ENCODE measurements at regions not wholly inside any gene's neighbourhood (a gene's known extent, or its start where the extent isn't known, plus 50 kb on each side); places are given as distances from the start of the nearest gene placed in this dataset.
"Not testable (repeated sequence)": the region's sequence is repeated elsewhere in the genome, so short reads cannot be mapped to it uniquely, and the experiment has no call there.

DNA sequence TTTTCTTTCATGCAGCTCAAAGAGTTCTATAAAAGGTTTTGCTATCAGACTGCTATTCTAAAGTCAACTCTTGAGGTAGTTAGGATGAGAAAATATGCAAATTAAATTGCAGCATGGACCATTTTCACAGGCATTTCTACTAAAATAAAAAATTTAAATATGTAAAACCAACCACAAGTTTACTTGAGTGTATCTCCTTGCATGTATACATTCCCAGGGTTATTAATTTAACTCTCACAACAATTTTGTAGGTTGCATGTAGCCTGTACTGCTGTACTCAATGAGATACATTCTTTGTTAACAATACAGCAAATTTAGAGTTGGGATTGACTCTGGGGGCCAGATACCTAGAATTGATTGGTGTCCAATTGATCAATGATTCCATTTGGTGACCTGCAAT is 265.8 kb downstream of the MED10 start:
- intact Hi-C loops (cut with micrococcal nuclease), result no loop called here

DNA sequence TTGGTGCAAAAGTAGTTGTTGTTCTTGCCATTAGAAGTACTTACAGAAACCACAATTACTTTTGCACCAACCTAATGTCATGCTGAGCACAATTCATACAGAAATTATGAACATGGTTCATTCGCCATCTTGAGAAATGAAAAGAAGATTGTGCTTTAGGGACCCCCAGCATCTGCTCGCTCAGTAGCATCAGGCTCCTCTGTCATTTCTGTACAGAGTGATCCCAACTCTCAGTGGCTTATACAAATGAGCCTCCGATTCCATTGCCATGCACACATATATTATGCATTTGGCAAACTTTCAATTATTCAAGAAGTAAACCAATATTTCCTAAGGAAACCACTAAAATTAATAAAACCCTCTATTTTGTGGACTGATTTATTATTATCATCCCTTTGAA is 266.2 kb downstream of the MED10 start:
- intact Hi-C loops (cut with micrococcal nuclease), result no loop called here

DNA sequence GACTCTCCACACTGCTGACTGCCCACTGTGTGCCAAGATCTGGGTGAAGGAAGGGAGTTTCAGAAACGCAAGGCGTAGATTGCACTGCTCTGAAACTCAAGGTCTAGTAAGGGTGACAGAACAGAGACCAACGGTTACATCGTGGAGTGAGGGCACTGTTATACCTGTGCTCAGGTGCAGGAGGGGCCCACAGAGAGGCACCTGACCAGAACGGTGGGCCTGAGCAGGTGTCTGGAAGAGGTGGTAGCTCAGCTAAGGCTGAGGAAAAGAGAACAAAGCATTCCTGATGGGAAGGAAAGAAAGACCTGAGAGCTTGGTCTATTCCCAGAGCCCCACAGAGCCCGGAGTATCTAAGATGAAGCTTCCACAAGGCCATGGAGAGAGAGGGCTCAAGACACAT is 267.2 kb downstream of the MED10 start:
- intact Hi-C loops (cut with micrococcal nuclease), result no loop called here

DNA sequence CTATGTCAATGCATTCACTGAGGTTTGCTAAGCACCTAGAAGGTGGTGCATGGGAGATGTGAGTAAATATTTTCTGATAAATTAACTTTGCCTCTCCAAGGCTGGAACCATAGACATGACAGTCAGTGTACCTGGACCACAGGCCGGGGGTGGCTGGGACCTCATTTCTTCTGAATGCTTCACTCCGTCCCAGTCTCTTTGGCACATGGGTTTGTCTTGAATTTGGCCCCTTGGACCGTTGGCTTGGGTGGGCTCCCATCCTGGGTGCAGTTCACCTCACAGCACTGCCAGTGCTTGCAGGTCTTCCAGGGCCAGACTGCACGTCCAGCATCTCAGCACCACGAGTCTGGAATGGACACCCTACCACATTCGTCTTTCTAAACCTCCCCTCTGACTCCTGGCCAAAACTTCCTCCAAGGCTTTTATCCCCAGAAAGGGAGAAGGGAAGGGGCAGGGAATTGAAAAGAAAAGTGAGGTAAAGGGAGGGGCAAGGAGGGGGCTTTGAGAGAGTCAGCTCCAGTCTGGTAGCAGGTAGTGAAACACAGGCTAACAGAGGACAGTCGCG is 267.8 kb downstream of the MED10 start:
- intact Hi-C loops (cut with micrococcal nuclease), result no loop called here

DNA sequence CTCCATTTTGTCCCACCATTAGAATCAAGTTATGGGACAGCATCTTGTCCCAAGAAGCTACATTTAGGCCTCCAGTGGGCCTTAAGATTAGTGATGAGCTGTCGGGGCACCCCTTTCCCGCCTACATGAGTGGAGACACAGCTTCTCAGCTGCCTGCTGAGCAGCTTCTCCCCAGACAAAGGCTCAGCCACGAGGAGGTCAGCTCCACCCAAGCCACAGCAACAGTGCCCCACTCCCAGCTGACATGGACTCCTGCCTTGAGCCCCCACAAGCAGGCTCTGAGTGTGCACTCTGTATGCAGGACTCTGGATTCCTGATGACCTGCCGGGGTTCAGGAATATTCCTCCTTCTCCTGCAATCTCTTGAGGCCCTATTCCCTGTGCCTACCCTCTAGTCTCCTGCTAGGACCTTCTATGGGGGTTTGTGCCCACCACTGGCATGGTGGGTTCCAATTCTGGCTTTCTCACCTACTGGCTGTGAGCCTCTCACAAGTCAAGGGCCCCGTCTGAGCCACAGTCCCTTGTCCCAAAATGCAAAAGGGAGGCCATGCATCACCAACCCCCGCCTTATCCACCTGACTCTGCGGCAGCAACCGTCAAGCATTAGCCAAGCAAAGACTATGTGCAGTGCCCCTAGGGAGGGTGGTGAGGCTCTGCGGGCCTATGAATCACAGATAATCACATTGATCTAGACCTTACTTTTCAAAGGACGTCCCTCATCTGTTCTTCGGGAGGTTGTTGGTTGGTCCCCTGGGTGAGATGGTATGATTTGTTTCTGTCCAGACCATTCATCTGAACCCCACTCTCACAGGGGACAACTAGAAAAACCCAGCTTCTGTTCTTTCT is 269.1 kb downstream of the MED10 start:
- intact Hi-C loops (cut with micrococcal nuclease), result no loop called here

DNA sequence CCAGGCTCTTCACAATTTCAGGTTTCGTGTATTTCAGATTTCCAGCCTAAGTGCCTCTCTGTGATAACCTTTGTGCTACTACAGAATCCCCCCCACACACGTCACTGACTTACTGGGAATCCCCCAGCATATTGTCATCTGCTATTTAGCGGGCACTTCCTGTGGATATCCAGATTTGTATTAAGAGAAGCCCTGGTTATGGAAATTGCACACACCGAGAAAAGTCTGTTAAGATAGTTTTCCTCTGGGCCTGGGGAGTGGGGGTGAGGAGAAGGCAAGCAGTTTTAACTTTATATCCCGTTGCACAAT is 269.9 kb downstream of the MED10 start:
- intact Hi-C loops (cut with micrococcal nuclease), result no loop called here

DNA sequence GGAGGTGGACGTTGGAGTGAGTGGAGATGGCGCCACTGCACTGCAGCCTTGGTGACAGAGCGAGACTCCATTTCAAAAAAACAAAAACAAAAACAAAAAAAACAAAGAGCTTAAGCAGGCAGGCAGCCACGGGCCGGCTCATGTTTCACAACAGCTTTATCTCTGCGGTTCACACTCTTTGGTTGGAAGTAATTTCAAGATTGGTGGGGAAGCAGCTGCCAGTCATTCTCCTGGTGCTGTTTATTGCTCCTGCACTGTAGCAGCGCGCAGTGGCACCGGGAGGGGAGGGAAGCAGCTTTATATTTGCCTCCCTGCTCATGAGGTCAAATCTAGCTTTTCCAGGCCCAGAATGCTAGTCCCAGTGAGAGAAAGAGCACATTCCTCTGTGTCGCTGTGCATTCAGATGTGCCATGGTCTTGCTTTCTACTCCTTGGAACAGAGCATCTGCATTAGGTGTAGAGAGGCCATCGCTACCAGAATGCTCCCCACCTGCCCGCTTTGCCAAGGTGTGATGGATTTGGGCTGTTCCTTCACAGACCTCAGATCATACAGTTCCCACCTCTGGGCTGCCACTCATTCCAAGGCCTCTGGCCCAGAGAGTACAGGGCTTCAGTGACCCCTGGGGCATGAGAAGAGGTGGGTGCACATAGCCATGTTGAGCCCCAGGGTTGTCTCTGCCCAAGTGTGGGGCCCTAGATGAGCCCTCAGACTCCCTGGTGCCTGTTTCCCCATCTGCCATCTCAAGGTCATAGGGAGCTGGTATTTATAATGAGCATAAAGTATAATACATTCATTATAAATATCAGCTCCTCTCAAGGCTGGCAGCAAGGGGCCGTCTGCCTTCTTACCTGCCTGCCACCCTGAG is 270.4 kb downstream of the MED10 start:
- intact Hi-C loops (cut with micrococcal nuclease), result no loop called here

DNA sequence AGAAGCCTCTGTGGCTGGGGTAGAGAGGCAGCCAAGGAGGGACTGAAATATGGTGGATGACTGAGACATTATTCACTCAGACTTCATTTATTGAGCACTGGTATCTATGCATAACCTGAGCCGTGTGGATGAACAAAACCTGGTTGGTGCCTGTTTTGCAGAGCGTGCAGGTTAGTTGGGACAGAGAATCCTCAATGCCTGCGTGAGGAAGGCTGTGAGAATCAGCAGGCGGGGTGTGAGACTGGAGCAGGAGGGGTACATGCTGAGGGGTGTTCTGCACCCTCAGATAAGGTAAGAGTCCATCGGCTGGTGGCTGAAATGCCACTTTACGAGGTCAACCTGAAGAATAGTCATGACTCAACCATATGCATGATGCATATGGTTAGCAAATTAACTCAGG is 271.6 kb downstream of the MED10 start:
- intact Hi-C loops (cut with micrococcal nuclease), result no loop called here

DNA sequence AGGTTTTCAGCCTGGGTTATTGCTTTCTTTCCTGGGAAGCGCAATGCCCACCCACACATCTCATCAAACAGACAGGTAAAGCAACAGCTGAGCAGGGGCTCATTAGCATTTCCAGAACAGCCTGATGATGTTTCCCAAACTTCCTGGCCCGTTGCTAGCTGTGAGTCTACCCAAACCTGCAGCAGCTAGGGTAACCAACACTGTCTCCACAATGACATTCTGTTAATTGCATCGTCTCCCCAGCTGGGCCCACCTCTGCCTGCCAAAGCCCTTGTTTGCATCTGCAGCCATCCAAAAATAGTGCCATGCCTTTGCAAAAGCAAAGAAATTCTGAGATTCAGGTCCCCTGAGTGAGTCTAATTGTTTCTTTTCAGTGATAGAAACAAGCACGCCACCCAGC is 273.0 kb downstream of the MED10 start:
- intact Hi-C loops (cut with micrococcal nuclease), result no loop called here

DNA sequence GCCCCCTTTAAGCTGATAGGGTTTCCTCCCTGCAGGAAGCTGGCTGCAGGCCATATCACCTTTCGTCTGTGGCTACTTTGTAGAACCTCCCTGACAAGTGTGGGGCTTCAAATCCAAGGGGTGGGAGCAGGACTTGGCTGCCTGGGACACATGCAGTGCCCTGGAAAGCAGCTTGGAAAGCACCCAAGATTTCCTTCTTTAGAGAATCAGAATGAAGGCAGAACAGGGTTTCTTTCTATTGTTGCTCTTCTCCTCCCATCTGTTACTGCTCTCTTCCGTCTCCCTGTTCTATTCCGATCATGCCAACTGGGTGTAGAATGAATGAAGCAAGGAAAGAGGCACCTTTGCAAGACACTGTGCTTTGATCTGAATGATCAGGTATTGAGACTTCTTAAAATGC is 282.2 kb downstream of the MED10 start:
- intact Hi-C loops (cut with micrococcal nuclease), result no loop called here

DNA sequence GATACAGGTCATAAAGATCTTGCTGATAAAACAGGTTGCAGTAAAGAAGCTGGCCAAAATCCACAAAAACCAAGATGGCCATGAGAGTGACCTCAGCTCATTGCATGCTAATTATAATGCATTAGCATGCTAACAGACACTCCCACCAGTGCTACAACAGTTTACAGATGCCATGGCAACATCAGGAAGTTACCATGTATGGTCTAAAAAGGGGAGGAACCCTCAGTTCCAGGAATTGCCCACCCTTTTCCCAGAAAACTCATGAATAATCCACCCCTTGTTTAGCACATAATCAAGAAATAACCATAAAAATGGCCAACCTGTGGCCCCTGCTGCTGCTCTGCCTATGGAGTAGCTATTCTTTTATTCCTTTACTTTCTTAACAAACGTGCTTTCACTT is 284.2 kb downstream of the MED10 start:
- intact Hi-C loops (cut with micrococcal nuclease), result not testable (repeated sequence)

DNA sequence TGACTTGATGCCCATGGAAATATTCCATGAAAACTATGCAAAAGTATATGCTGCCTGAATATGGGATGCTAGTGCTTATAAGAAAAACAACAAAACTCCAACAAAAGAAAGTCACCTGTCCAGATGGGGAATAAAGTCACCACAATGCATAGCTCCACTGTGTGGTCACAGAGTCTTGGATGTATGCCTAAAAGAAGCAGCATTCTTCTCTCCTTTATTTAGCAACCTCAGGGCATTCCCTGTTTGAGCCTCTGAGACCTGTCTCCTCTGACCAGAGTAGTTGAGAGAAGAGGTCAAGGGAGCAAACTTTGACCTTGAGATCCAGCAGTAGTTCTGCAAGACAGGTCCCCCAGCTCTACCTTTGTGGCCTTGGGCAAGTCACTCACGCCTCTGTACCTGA is 287.5 kb downstream of the MED10 start:
- intact Hi-C loops (cut with micrococcal nuclease), result no loop called here

DNA sequence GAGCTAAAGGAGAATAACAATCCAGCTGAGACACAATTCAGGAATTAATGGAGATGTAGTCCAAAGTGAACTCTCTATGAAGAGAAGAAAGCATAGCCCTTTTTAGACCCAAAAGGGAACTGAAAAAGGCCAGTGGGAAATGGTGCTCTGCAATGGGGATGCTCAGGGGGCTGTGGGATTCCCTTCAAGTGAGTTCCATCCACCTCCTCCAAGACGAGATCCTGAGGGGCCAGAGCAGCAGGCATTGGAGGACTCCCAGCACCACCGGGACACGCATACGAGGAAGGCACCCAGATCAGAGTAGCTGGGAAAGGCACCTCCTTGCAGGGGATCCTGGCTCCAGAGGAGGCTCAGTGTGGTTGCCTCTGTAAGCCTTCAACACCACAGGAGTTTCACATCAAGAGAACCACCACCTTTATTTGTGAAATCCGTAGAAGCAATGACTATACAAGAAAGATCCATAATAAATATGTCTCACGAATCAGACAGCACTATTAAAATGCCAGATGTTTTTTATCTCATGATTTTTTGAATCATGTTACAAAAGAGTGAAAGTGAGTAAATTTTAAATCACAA is 288.2 kb downstream of the MED10 start:
- intact Hi-C loops (cut with micrococcal nuclease), result no loop called here

DNA sequence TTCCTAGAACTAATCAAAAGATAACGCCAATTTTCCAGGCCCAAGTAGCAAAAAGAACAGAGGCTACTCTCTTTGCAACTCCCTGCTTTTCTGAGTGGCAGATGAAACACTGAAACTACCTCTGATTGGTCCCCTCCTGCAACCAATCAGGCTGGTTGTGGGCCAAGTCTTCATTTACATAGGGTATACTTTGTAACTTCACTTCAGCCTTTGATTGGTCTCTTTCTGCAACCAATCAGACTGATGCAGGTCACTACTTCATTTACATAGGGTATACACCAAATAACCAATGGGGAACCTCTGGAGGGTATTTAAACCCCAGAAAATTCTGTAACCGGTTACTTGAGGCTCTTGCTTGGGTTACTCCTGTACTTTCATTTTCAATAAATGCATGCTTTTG is 289.6 kb downstream of the MED10 start:
- intact Hi-C loops (cut with micrococcal nuclease), result no loop called here

DNA sequence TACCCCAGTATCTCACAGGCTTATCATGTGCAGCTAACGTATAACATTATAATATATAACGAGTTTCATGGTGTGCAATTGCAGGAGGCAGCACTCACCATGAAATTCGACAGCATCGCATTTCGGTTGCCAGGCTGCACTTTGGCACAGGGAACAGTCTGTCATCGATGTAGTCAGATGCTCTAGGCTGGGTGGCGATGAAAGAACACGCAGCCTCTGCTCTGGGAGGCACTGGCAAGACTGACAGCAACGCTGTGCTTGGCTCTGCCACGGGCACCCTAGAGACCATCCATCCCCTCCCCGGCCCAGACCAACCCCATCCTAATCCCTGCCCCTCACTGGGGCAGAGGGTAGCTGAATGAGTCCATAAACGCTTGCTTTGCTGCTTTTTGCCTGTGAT is 290.8 kb downstream of the MED10 start:
- intact Hi-C loops (cut with micrococcal nuclease), result no loop called here

DNA sequence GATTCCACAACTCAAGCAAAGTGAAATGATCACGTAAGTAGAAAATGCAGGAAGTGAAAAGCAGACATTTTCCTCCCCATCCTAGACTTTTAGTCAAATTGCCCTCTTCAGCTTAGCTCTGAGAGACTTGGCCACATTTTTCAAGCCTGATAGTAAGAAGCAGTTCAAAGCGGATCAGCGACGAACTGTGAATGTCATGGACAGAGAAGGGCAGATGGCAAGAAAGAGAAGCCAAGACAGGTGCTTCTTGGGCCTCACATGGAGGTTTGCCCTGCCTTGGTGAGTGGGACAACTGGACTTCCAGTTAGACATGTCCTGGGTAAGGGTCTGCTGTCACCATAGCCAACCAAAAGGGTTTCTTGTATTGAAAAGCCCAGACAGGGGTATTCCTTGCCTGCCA is 291.5 kb downstream of the MED10 start:
- intact Hi-C loops (cut with micrococcal nuclease), result no loop called here

DNA sequence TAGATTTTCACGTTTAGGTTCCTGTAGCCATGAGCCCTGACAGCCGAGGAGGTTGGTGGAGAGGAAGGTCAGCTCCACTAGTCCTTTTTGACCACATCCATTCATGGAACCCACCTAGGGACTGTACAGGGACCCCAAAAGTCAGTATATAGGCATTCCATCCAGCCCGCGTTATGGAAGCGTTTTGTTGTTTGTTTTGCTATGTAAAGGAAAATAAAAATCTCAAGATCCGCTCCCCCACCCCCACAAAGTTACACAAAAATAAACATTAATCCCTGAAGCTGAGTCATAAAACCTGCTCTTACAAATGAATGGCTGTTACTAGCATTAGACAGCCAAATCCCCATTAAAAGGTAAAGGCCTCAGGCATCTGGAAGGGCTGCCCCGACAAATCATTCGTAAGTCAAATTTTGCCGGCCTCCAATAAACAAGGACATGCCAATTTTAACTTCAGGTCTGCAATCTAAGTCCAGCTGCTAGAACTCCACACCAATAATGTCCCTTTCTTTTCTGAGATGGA is 292.9 kb downstream of the MED10 start:
- intact Hi-C loops (cut with micrococcal nuclease), result no loop called here

DNA sequence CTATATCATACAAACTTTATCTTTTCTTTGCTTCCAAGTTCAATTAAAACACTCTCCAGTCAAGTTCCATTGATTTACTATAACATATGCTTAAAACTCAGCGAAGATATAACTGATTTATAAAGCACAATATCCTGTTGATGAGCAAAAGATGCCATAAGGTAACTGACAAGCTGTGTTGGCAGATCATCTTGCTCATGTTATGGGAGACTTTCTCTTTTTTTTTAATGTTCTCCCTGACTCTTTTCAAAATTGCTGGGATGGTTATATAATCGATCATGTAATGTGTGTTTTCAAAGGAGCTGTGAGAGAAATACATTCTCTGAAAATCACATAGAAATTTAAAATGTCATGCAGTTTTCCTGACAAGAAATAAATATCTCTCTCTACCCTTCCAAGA is 293.5 kb downstream of the MED10 start:
- intact Hi-C loops (cut with micrococcal nuclease), result no loop called here

DNA sequence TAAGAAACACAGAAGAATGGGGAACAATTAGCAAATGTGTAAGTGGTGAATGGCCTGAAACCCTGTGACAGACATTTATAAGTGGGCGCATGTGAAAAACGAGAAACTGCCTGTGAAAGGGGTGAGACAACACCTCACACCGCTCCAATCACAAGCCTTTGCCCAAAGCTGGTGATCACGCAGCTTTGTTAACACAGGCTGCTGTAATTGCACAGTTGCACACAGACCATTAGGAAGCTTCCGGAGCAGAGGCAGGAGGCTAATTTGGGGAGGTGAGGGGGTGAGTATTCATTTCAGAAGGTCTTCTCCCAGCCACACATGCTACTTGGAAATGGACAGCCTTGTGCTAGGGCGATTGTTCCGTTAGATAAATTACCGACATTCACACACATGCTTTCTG is 294.0 kb downstream of the MED10 start:
- intact Hi-C loops (cut with micrococcal nuclease), result no loop called here

DNA sequence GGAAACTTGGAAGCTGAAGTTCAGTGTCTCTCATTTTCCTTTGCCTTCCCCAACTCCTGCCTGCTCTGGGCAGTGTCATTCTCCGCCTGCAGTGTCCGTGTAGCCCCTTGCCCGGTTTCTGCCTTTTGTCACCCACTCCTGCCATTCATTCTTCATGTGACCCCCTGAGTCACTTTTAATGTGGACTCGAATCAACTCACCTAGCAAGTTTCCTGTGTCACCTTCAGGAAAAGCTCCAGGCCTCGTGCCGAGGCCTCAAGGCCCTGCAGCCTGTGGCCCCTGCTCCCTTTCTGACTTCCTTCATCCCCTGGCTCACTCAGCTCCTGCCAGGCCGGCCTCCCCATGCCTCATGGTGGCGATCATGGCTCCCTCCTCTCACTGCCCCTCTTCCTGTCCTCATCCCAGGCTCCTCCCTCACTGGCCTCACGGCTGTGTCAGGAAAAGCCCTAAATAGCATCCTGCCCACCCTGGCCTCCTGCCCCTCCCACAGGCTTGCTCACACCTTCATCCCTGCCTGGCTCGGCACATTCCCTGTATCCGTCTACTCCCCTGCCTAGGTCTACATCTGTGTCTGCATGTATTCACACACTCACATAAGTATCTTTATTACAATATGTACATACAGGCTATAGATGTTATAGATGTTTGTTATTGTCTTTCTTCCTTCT is 294.9 kb downstream of the MED10 start:
- intact Hi-C loops (cut with micrococcal nuclease), result no loop called here

DNA sequence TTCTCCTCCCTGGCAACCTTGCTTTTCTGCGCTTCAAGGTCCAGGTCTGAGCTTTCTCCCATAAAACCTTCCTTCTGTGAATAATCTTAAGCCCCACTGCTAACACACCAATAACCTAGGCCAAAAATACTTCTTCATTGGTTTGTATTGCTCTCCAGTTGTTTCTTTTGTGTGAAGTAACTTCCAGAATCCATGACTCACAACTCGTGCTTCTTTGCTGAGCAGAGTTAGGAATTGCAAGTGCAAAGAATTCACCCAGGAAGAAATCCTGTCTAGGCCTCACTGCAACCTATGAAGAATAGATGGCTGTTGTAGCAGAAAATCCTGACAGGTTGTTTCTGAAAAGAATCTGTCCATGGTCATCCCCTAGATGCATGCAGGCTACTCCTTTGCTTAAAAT is 295.7 kb downstream of the MED10 start:
- intact Hi-C loops (cut with micrococcal nuclease), result no loop called here
